ENCODE measurements at regions not wholly inside any gene's neighbourhood (a gene's known extent, or its start where the extent isn't known, plus 50 kb on each side); places are given as distances from the start of the nearest gene placed in this dataset.

- H3K4me2 ChIP-seq (ENCODE audit: low read depth, low read length, poor library complexity, severe bottlenecking) = no peak overlapping the region
- H3K4me1 ChIP-seq (ENCODE audit: insufficient read depth, low read length, poor library complexity, severe bottlenecking) = peaks cover 4% of the 10 kb centered on the region
- no peaks in the 10 kb centered on the region for H3F3A ChIP-seq (ENCODE audit: low read depth)
- no peaks in the 10 kb centered on the region; the same call in 1 of the 2 replicates for H3K9me3 ChIP-seq (ENCODE audit: insufficient read depth, low read depth, low read length)
- no peak for TF ChIP-seq CTCF (conservative IDR thresholded peaks at IDR 0.05; ENCODE audit: low read length)
- no peak for TF ChIP-seq EZH2phosphoT487 (IDR thresholded peaks at IDR 0.05; ENCODE audit: borderline replicate concordance)
- H3K9ac ChIP-seq (ENCODE audit: low read depth, low read length, poor library complexity, severe bottlenecking) = no peak overlapping the region
- no peak overlapping the region for H2AFZ ChIP-seq (ENCODE audit: low read length)
- H3K27me3 ChIP-seq (ENCODE audit: insufficient read depth, low read length, poor library complexity, severe bottlenecking) = no peaks in the 10 kb centered on the region
- no peaks in the 10 kb centered on the region for H3K36me3 ChIP-seq (ENCODE audit: insufficient read depth, low read length)
- no peak overlapping the region for H3K4me3 ChIP-seq (ENCODE audit: low read length, poor library complexity, severe bottlenecking)
- no peaks in the 10 kb centered on the region for H3K79me2 ChIP-seq (ENCODE audit: insufficient read depth, low read length)
- H3K9me2 ChIP-seq (replicated peaks; ENCODE audit: low read depth, low read length) = no peaks in the 10 kb centered on the region
- no peaks in the 10 kb centered on the region for H4K20me1 ChIP-seq (ENCODE audit: insufficient read depth, low read length, poor library complexity, severe bottlenecking)
Measured at GRCh38 chr13:78364711-78365110, 238.6 kb downstream of the POU4F1 start.

- Histone ChIP-seq H3K4me2 (ENCODE audit: low read depth, low read length, poor library complexity, severe bottlenecking) (no peak overlapping the region), H3K4me3 (ENCODE audit: low read length, poor library complexity, severe bottlenecking) (no peak overlapping the region), H3K9me2 (replicated peaks; ENCODE audit: low read depth, low read length) (no peaks in the 10 kb centered on the region), H3K36me3 (ENCODE audit: insufficient read depth, low read length) (no peaks in the 10 kb centered on the region), H3K27me3 (ENCODE audit: insufficient read depth, low read length, poor library complexity, severe bottlenecking) (no peaks in the 10 kb centered on the region), H2AFZ (ENCODE audit: low read length) (no peak overlapping the region), H3K9me3 (ENCODE audit: insufficient read depth, low read depth, low read length) (no peaks in the 10 kb centered on the region), H3K4me1 (ENCODE audit: insufficient read depth, low read length, poor library complexity, severe bottlenecking) (no peaks in the 10 kb centered on the region), H3K9ac (ENCODE audit: low read depth, low read length, poor library complexity, severe bottlenecking) (no peak overlapping the region), H3F3A (ENCODE audit: low read depth) (no peaks in the 10 kb centered on the region), H4K20me1 (ENCODE audit: insufficient read depth, low read length, poor library complexity, severe bottlenecking) (no peaks in the 10 kb centered on the region), H3K79me2 (ENCODE audit: insufficient read depth, low read length) (no peaks in the 10 kb centered on the region)
- no peak for TF ChIP-seq EZH2phosphoT487 (IDR thresholded peaks at IDR 0.05; ENCODE audit: borderline replicate concordance)
- no peak for TF ChIP-seq CTCF (conservative IDR thresholded peaks at IDR 0.05; ENCODE audit: low read length)
Measured at GRCh38 chr13:78341032-78341431, 262.3 kb downstream of the POU4F1 start.

GRCh38 chr13:78339927-78340326 lies 263.4 kb downstream of the POU4F1 start:
- Histone ChIP-seq H3K9me3 (ENCODE audit: insufficient read depth, low read depth, low read length) (no peaks in the 10 kb centered on the region), H3K27me3 (ENCODE audit: insufficient read depth, low read length, poor library complexity, severe bottlenecking) (no peaks in the 10 kb centered on the region), H3K79me2 (ENCODE audit: insufficient read depth, low read length) (no peaks in the 10 kb centered on the region), H2AFZ (ENCODE audit: low read length) (no peak overlapping the region), H3K4me1 (ENCODE audit: insufficient read depth, low read length, poor library complexity, severe bottlenecking) (no peaks in the 10 kb centered on the region), H3K9me2 (replicated peaks; ENCODE audit: low read depth, low read length) (no peaks in the 10 kb centered on the region), H4K20me1 (ENCODE audit: insufficient read depth, low read length, poor library complexity, severe bottlenecking) (no peaks in the 10 kb centered on the region), H3K36me3 (ENCODE audit: insufficient read depth, low read length) (no peaks in the 10 kb centered on the region), H3K4me3 (ENCODE audit: low read length, poor library complexity, severe bottlenecking) (no peak overlapping the region), H3F3A (ENCODE audit: low read depth) (no peaks in the 10 kb centered on the region), H3K9ac (ENCODE audit: low read depth, low read length, poor library complexity, severe bottlenecking) (no peak overlapping the region), H3K4me2 (ENCODE audit: low read depth, low read length, poor library complexity, severe bottlenecking) (no peak overlapping the region)
- TF ChIP-seq CTCF (conservative IDR thresholded peaks at IDR 0.05; ENCODE audit: low read length) (no peak), EZH2phosphoT487 (IDR thresholded peaks at IDR 0.05; ENCODE audit: borderline replicate concordance) (no peak)

All from Loucy (cell line).